GM18508 (cell line): ENCODE measurements at regions not wholly inside any gene's neighbourhood (a gene's known extent, or its start where the extent isn't known, plus 50 kb on each side); places are given as distances from the start of the nearest gene placed in this dataset.
"Not testable (repeated sequence)": the region's sequence is repeated elsewhere in the genome, so short reads cannot be mapped to it uniquely, and the experiment has no call there.

Experiments used
- ATAC-seq: cut with Tn5 transposase; IDR thresholded peaks from one replicate; pipeline ENCODE4 v1.9.1; 2021; ENCODE audit warnings: moderate number of reproducible peaks; ENCODE audit not compliant: insufficient read depth, unreplicated experiment

GRCh38 chr1:193951984-193952383 lies 765.6 kb upstream of the B3GALT2 start:
- ATAC-seq = no peak

- no peak for ATAC-seq
Measured at GRCh38 chr1:193944454-193944853, 758.0 kb upstream of the B3GALT2 start.

DNA sequence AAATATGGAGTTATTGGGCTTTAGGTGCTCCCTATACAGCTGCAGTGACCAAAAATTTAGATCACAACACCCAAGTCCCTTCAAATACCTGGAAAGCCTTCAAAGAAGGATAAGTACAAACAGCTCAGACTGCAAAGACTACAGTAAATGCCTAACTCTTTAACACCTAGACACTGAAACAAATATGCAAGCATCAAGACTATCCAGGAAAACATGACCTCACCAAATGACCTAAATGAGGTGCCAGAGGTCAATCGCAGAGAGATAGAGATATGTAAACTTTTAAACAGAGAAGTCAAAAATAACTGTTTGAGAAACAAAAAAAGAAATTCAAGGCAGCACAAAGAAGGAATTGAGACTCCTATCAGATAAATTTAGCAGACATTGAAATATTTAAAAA lies 753.8 kb upstream of the B3GALT2 start:
- ATAC-seq = no peak

DNA sequence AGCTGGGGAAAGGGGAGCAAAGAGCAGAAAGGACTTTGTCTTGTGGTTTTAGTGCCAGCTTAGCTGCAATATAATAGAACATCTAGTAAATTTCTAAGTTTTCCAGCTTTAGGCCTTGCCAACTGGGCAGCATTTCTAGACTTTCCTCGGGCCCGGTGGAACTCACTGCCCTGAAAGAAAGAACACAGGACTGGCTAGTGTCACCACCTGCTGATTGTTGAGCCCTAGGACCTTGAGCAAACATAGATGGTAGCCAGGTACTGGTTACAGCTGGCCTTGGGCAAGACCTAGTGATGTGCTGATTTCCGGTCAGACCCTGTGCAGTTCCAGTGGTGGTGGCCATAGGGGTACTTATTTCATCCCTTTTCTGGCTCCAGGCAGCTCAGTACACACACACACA lies 753.2 kb upstream of the B3GALT2 start:
- ATAC-seq = no peak

- ATAC-seq = no peak
Measured at GRCh38 chr1:193937308-193937707, 750.9 kb upstream of the B3GALT2 start.

GRCh38 chr1:193932979-193933378 lies 746.6 kb upstream of the B3GALT2 start:
- ATAC-seq = no peak

GRCh38 chr1:193931356-193931755 lies 744.9 kb upstream of the B3GALT2 start:
- no peak for ATAC-seq

DNA sequence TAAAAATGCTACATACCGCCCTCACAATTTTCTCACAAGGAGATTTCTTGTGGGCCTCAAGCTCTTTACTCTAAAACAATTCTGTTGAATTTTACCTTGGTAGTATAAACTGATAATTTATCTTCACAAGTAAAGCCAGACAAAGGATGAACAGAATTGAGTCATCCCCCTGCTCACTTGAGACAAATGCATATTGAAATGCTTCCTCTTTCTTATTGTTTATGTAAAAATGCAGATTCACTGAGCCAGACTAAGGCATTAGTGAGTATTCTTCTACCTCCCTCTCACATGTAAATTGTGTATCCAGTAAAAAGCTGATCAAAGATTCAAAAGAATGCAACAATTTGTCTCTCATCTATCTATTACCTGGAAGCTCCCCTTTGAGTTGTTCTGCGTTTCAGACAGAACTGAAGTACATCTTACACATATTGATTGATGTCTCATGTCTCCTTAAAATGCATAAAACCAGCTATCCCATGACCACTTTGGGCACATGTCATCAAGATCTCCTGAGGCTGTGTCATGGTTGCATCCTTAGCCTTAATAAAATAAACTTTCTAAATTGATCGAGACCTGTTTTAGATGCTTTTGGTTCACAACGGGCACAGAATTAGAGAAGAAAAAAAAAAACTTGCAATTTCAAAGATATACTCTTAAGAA lies 743.1 kb upstream of the B3GALT2 start:
- no peak for ATAC-seq

DNA sequence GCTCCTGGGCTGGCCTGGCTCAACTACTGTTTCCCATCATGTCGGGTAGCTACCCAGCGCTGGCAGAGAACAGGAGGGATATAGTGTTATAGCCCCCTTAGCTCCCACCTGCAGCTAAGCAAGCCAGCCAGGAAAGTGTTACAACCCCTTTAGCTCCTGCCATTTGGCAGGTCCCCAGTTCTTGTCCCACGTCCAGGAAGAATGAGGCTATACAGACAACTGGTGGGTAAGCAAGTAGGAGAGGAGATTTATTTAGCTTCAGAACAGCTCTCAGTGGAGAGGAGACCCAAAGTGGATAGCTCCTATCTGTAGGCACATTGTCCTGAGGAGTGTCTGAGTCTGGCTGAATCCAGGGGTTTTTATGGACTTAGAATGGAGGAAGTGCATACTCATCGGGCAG lies 741.1 kb upstream of the B3GALT2 start:
- ATAC-seq = no peak

- no peak for ATAC-seq
Measured at GRCh38 chr1:193926956-193927355, 740.5 kb upstream of the B3GALT2 start.

DNA sequence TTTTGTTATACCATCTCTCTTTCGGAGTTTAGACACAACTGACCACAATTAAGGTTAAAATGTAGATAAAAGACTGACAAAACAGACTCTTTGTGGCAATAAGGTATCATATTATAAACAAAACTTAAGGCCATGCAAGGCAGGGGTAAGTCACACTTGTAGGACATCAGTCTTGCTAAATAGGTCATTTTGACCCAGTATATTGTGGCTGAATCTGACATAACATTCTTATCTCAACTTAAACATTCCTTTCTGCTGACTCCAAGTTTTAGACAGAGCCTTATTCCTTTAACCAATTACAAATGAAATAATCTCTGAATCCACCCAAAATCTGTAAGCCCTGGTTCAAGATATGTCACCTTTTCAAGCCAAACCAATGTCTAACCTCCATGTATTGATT lies 733.4 kb upstream of the B3GALT2 start:
- ATAC-seq = no peak

DNA sequence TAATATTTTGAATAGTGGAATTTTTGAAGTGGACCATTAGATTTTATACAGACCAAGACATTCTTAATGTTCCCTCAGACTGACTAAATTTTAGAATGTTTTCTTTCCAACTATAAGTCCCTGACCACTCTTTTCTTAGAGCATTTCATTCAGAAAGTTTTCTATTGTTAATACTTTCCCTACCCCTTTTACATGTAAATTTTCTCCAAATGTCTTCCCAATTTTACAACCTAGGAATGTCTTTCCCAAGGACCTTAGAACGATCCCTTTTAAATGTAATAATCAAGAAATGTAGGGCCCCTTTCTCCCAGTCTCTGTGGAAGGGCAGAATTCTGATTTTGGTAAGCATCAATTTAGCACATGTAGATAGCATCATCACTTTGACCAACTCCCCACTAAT lies 730.0 kb upstream of the B3GALT2 start:
- no peak for ATAC-seq

DNA sequence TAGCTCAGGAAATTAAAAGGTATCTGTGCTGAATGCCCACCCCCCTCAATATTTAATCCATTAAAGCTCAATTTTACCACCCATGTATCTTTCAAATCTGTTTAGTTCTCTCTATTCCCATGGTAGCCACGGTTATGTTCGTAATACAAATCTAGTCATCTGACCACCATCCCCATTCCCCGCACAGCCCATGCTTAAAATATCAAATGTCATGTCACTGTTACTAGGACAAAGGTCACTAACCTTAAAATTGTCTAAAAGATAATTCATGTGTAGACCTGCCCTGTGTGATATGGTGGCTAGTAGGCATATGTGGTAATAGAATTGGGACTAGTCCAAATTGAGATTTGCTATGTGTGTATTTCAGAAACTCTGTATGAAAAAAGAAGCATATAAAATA lies 728.5 kb upstream of the B3GALT2 start:
- no peak for ATAC-seq

DNA sequence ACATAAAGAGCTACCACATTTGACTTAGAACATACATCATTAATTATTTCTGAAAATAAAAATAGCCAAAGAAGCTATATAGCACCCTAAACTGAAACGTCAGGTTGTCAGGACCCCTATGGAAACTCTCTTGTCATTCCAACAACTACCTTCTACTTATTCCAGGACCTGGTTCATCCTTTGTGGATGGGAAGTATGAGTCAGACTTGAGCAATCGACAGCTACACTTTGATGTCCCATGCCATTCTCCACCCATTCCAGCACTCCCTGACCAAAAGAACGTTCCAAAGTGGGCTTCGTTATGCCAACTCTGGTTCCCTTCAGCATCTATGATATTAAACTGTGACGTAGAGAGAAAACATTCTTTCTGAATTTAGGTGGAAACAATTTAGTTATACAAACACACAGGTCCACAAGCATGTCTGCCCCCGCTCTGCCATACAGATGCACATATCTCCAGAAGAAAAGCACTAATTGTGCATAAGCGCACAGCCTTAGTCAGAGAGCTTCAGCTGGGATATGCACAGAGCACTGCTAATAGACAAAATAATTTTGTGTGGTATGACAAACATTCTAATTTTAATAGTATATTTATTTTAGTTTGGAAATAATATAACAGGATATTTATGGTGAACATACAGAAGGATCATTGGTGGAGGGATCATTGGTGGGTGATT lies 723.1 kb upstream of the B3GALT2 start:
- no peak for ATAC-seq

GRCh38 chr1:193905288-193906085 lies 719.1 kb upstream of the B3GALT2 start:
- ATAC-seq = no peak

- ATAC-seq = no peak
Measured at GRCh38 chr1:193891788-193892187, 705.4 kb upstream of the B3GALT2 start.

DNA sequence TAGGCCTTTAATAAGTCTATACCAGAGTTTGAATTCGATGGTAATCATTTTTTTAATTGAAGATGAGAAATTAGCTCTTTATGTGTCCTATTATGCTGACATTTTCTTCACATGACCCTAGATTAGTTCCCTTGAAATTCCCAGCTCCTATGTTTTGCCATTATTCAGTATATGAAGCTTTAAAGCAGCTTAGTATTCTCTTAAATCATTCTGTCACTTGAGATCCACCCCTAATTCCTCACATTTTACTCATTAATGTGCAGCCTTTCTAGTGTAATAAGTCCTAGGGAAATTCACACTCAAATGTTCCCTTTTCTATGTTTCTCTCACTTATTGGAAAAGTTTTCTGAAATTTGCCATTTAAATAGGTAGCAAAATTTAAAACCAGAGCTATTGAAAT lies 704.5 kb upstream of the B3GALT2 start:
- ATAC-seq = no peak

- no peak for ATAC-seq
Measured at GRCh38 chr1:193884848-193885558, 698.6 kb upstream of the B3GALT2 start.

DNA sequence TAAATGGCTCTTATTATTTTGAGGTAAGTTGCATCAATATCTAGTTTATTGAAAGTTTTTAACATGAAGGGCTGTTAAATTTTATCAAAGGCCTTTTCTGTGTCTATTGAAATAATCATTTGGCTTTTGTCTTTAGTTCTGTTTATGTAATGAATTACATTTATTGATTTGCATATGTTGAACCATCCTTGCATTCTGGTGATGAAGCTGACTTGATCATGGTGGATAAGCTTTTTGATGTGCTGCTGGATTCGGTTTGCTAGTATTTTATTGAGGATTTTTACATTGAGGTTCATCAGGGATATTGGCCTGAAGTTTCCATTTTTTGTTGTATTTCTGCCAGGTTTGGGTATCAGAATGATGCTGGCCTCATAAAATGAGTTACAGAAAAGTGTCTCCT lies 691.5 kb upstream of the B3GALT2 start:
- ATAC-seq = not testable (repeated sequence)

DNA sequence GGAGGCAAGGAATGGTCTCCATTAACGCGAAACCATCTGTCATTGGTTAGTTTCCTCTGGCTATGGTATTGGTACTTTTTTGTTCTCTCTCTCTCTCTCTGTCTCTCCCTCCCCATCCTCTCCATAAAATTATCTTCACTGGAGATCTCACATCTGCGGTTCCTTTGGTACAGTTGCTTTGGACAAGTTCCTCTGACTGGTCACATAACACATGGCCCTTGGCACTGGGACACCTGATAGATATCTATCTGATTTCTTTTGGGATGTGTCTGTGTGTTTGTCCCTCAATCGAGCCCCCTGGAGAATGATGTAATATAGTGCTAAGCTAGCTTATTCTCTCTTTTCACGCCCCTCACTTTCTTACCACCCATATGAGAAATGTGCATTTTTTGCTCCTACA lies 682.0 kb upstream of the B3GALT2 start:
- ATAC-seq = no peak

DNA sequence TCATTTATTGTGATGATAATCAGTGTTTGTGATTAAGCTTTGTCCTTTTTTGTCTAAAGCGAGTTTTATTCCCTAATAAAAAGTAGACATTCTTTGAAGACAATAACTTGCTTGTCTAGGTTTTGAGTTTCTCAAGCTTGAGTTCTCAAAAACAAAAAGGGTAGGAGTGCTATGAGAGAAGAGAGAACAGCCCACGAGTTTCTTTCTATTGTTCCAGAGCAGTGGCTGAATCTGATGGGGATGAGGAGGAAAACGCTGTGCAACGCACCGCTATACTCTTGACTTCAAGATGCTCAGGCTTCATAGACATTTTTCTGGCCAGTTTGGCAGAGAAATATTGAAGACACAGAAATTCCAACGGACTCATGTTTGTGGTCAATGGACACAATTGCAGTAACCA lies 669.8 kb upstream of the B3GALT2 start:
- ATAC-seq = no peak
